Adrenal gland (tissue), 9 donors: ENCODE measurements at regions not wholly inside any gene's neighbourhood (a gene's known extent, or its start where the extent isn't known, plus 50 kb on each side); places are given as distances from the start of the nearest gene placed in this dataset.

Source experiments
- DNase-seq, 7 donors: peaks; one replicate each; pipeline ENCODE4 v3.0.0-alpha.2; 2019 to 2020
- H3K27ac ChIP-seq, 5 donors: fragments of 200-600 bp; sonication (generic) in 4 of 5; 1 replicate in 3 of 5; 2 replicates in 2 of 5; pipeline versions ENCODE4 v1.5.1 to v1.8.0; 2016 to 2020; ENCODE audit warnings: mild to moderate bottlenecking in 1 of 5
- H3K27me3 ChIP-seq: fragments of 200-600 bp; 2 replicates; pipeline ENCODE4 v1.8.0; 2021
- H3K36me3 ChIP-seq, 2 donors: fragments of 200-600 bp; replicated peaks in 1 of 2; 1 replicate in 1 of 2; 2 replicates in 1 of 2; pipeline versions ENCODE4 v1.5.1 to v1.8.0; 2018 to 2022
- H3K4me1 ChIP-seq, 2 donors: fragments of 200-600 bp; replicated peaks in 1 of 2; 1 replicate in 1 of 2; 2 replicates in 1 of 2; pipeline versions ENCODE4 v1.5.1 to v1.8.0; 2018 to 2021
- H3K4me3 ChIP-seq, 4 donors: fragments of 200-600 bp; sonication (generic) in 3 of 4; one replicate each; pipeline ENCODE4 v1.5.1; 2016 to 2018
- H3K9me3 ChIP-seq, 3 donors: fragments of 200-600 bp; sonication (generic) in 1 of 3; replicated peaks in 1 of 3; 1 replicate in 2 of 3; 2 replicates in 1 of 3; pipeline versions ENCODE4 v1.5.1 to v1.8.0; 2016 to 2021
- CTCF ChIP-seq, 6 experiments: fragments of 450-650 bp in 4 of 6; fragments of 200-600 bp in 2 of 6; sonication (generic) in 1 of 6; IDR thresholded peaks; 1 replicate in 5 of 6; 2 replicates in 1 of 6; pipeline versions ENCODE4 v1.5.1 to v1.8.0; 2016 to 2021; ENCODE audit warnings: antibody characterized with exemption in 6 of 6, mild to moderate bottlenecking in 2 of 6, moderate library complexity in 1 of 6
- POLR2A ChIP-seq, 2 donors: fragments of 450-650 bp; IDR thresholded peaks; one replicate each; pipeline ENCODE4 v1.6.1; 2017; ENCODE audit warnings: antibody characterized with exemption in 2 of 2, mild to moderate bottlenecking in 2 of 2, moderate library complexity in 1 of 2
- WGBS, 4 donors: extraction: QIAGEN DNeasy Blood & Tissue Kit in 2 of 4; methylation state at CpG; one replicate each; pipeline versions ENCODE4 v1.1.5 to v1.1.7; 2013 to 2017; 5-methylcytosine and 5-hydroxymethylcytosine counted together
- intact Hi-C, 2 donors: fragments of 100-400 bp; cut with DNase I; formaldehyde crosslinking; loops; one replicate each; pipeline versions ENCODE4 v1.14.1 to v1.15.0; 2022 to 2023
- donor health status: healthy with polysubstance abuse.
- donor health status: Bipolar disorder and iron deficiency.
- donor health status: DM: yes; HTN: yes; CAD: no.
- donor health status: DM: no; HTN: no; CAD: no.
- donor health status: DM: no; HTN: no; CAD: no.

- Histone ChIP-seq H3K27ac (no peak overlapping the region), H3K9me3 (no peaks in the 10 kb centered on the region), H3K4me3 (no peak overlapping the region), H3K4me1 (peaks cover 16 to 21% of the 10 kb centered on the region in 2 donors), H3K27me3 (no peaks in the 10 kb centered on the region), H3K36me3 (no peaks in the 10 kb centered on the region)
- WGBS, 4 donors: 85 to 96% (median 93%) methylated on average over 3 of the region's 3 CpGs
- no peak for DNase-seq
- TF ChIP-seq CTCF (IDR thresholded peaks at IDR 0.05) (no peak), POLR2A (IDR thresholded peaks at IDR 0.05) (no peak)
- intact Hi-C loops: no loop called here
Measured at GRCh38 chr12:92295523-92295922, 149.9 kb upstream of the BTG1 start.

- intact Hi-C loops: no loop called here
- H3K36me3 ChIP-seq: no peaks in the 10 kb centered on the region
- H3K27ac ChIP-seq: no peak overlapping the region
- 90 to 97% (median 96%) methylated on average over 4 of the region's 4 CpGs for WGBS, 4 donors
- no peaks in the 10 kb centered on the region for H3K9me3 ChIP-seq
- no peak for DNase-seq
- TF ChIP-seq POLR2A (IDR thresholded peaks at IDR 0.05) (no peak), CTCF (IDR thresholded peaks at IDR 0.05) (no peak)
- no peaks in the 10 kb centered on the region for H3K27me3 ChIP-seq
- H3K4me3 ChIP-seq: no peak overlapping the region
- peaks cover 16 to 21% of the 10 kb centered on the region in 2 donors for H3K4me1 ChIP-seq
Measured at GRCh38 chr12:92294676-92295440, 149.2 kb upstream of the BTG1 start.

GRCh38 chr12:92292016-92292415 is 146.4 kb upstream of the BTG1 start:
- H3K4me3 ChIP-seq: no peak overlapping the region
- intact Hi-C loops: no loop called here
- TF ChIP-seq POLR2A (IDR thresholded peaks at IDR 0.05) (no peak), CTCF (IDR thresholded peaks at IDR 0.05) (no peak)
- no peak overlapping the region for H3K27ac ChIP-seq
- no peaks in the 10 kb centered on the region for H3K36me3 ChIP-seq
- no peaks in the 10 kb centered on the region for H3K4me1 ChIP-seq
- no peak for DNase-seq
- 83 to 89% (median 87%) methylated on average over 4 of the region's 4 CpGs for WGBS, 4 donors
- no peaks in the 10 kb centered on the region for H3K9me3 ChIP-seq
- H3K27me3 ChIP-seq: no peaks in the 10 kb centered on the region

- Histone ChIP-seq H3K4me1 (no peaks in the 10 kb centered on the region), H3K27me3 (no peaks in the 10 kb centered on the region), H3K9me3 (no peaks in the 10 kb centered on the region), H3K36me3 (no peaks in the 10 kb centered on the region), H3K27ac (no peak overlapping the region), H3K4me3 (no peak overlapping the region)
- TF ChIP-seq POLR2A (IDR thresholded peaks at IDR 0.05) (no peak), CTCF (IDR thresholded peaks at IDR 0.05) (no peak)
- WGBS, 4 donors: 70 to 93% (median 88%) methylated on average over 1 of the region's 1 CpG
- no peak for DNase-seq
- intact Hi-C loops: no loop called here
Measured at GRCh38 chr12:92290886-92291285, 145.2 kb upstream of the BTG1 start.
